HFF-Myc (cell line): ENCODE measurements at regions not wholly inside any gene's neighbourhood (a gene's known extent, or its start where the extent isn't known, plus 50 kb on each side); places are given as distances from the start of the nearest gene placed in this dataset.

Experiments used
- DNase-seq: peaks from one replicate; pipeline ENCODE4 v3.0.0-alpha.2; 2011; ENCODE audit warnings: low read depth; ENCODE audit errors: extremely low read depth
- H3K4me3 ChIP-seq: replicated peaks from 2 replicates; pipeline ENCODE4 v1.5.1; 2011; ENCODE audit warnings: low read depth, mild to moderate bottlenecking, control low read depth, low read length
- CTCF ChIP-seq: IDR thresholded peaks from 2 replicates; pipeline ENCODE4 v1.5.1; 2012; ENCODE audit warnings: mild to moderate bottlenecking, low read depth, low read length, control low read depth; ENCODE audit errors: missing control alignments

- DNase-seq = no peak
- no peak for TF ChIP-seq CTCF
- no peak overlapping the region for H3K4me3 ChIP-seq
These were observed 751.7 kb downstream of the DACH1 start for GRCh38 chr13:71115301-71115700.

- no peak for DNase-seq
- TF ChIP-seq CTCF = no peak
- no peak overlapping the region for H3K4me3 ChIP-seq
These were observed 770.6 kb downstream of the DACH1 start for GRCh38 chr13:71096421-71096820.

GRCh38 chr13:71090990-71091389 lies 776.0 kb downstream of the DACH1 start:
- TF ChIP-seq CTCF = no peak
- no peak for DNase-seq
- H3K4me3 ChIP-seq = no peak overlapping the region

GRCh38 chr13:71089056-71089455 lies 777.9 kb downstream of the DACH1 start:
- DNase-seq = no peak
- H3K4me3 ChIP-seq = no peak overlapping the region
- no peak for TF ChIP-seq CTCF

GRCh38 chr13:71087432-71087831 lies 779.6 kb downstream of the DACH1 start:
- TF ChIP-seq CTCF = no peak
- H3K4me3 ChIP-seq = no peak overlapping the region
- no peak for DNase-seq

GRCh38 chr13:71087006-71087405 lies 780.0 kb downstream of the DACH1 start:
- H3K4me3 ChIP-seq = no peak overlapping the region
- TF ChIP-seq CTCF = no peak
- DNase-seq = no peak

- no peak overlapping the region for H3K4me3 ChIP-seq
- no peak for DNase-seq
- TF ChIP-seq CTCF = no peak
These were observed 784.4 kb downstream of the DACH1 start for GRCh38 chr13:71082631-71083030.
